Lower leg skin (tissue), 3 donors: ENCODE measurements at regions not wholly inside any gene's neighbourhood (a gene's known extent, or its start where the extent isn't known, plus 50 kb on each side); places are given as distances from the start of the nearest gene placed in this dataset.

ENCODE experiments used
- CTCF ChIP-seq, 3 donors: fragments of 450-650 bp; IDR thresholded peaks; one replicate each; pipeline ENCODE4 v1.5.1; 2016; ENCODE audit warnings: antibody characterized with exemption in 3 of 3, mild to moderate bottlenecking in 3 of 3, moderate library complexity in 2 of 3
- POLR2A ChIP-seq, 2 donors: fragments of 450-650 bp; IDR thresholded peaks; one replicate each; pipeline ENCODE4 v1.6.1; 2016 to 2017; ENCODE audit warnings: antibody characterized with exemption in 2 of 2, mild to moderate bottlenecking in 1 of 2, moderate library complexity in 1 of 2

GRCh38 chr3:19074257-19074900 lies 73.9 kb upstream of the KCNH8 start:
- TF ChIP-seq CTCF (IDR thresholded peaks at IDR 0.05) (no peak), POLR2A (IDR thresholded peaks at IDR 0.05) (no peak)
